ENCODE measurements at regions not wholly inside any gene's neighbourhood (a gene's known extent, or its start where the extent isn't known, plus 50 kb on each side); places are given as distances from the start of the nearest gene placed in this dataset.

- H3K36me3 ChIP-seq (ENCODE audit: control insufficient read depth in 2 of 4, insufficient read depth in 4 of 4, low read length in 3 of 4) = no peaks in the 10 kb centered on the region
- H3K9me3 ChIP-seq (ENCODE audit: insufficient read depth in 2 of 2, low read depth in 1 of 2, low read length in 1 of 2) = no peaks in the 10 kb centered on the region
- no peak overlapping the region for H2BK12ac ChIP-seq (ENCODE audit: low read depth, low read length)
- no peaks in the 10 kb centered on the region for H3K79me1 ChIP-seq (ENCODE audit: low read depth, low read length)
- TF ChIP-seq MAX (IDR thresholded peaks at IDR 0.05) = no peak
- no peak for TF ChIP-seq CHD2 (IDR thresholded peaks at IDR 0.05; ENCODE audit: low read length)
- TF ChIP-seq ZNF274 (IDR thresholded peaks at IDR 0.05; ENCODE audit: borderline replicate concordance, extremely low read depth, low read length) = no peak
- TF ChIP-seq ATF2 (IDR thresholded peaks at IDR 0.05; ENCODE audit: low read length) = no peak
- no peak overlapping the region for H4K8ac ChIP-seq (ENCODE audit: extremely low read depth, insufficient read depth, low read length)
- no peak overlapping the region for H4K5ac ChIP-seq (ENCODE audit: insufficient read length, low read depth, low read length)
- WGBS, 2 experiments (ENCODE audit: extremely low coverage in 1 of 2, insufficient coverage in 1 of 2, insufficient read length in 1 of 2, insufficient replicate concordance in 2 of 2, low coverage in 1 of 2, low lambda C conversion rate in 2 of 2, missing lambda C conversion rate in 1 of 2) = 88% methylated on average over 3 of the region's 3 CpGs; no CpG with 5 or more reads in 1 of the 2 experiments
- H3K4me1 ChIP-seq (replicated peaks in 1 of 4; ENCODE audit: control insufficient read depth in 3 of 4, insufficient read depth in 4 of 4, low read length in 3 of 4) = no peaks in the 10 kb centered on the region
- no peaks in the 10 kb centered on the region for H4K20me1 ChIP-seq (replicated peaks in 1 of 2; ENCODE audit: control insufficient read depth in 1 of 2, insufficient read depth in 2 of 2, low read length in 2 of 2)
- no peak overlapping the region for H2BK20ac ChIP-seq (ENCODE audit: low read length)
- H3K79me2 ChIP-seq (ENCODE audit: control insufficient read depth in 1 of 2, insufficient read depth in 2 of 2, low read length in 2 of 2) = no peaks in the 10 kb centered on the region
- no peak overlapping the region for H4K91ac ChIP-seq (replicated peaks; ENCODE audit: insufficient read length, low read length)
- H3K4me3 ChIP-seq (ENCODE audit: extremely low read depth in 1 of 4, insufficient read depth in 2 of 4, low read depth in 3 of 4, low read length in 4 of 4) = no peak overlapping the region
- no peak overlapping the region for H2AFZ ChIP-seq (ENCODE audit: low read length)
- no peak overlapping the region for H2BK120ac ChIP-seq (replicated peaks; ENCODE audit: low read depth, low read length)
- DNase-seq (ENCODE audit: low read depth in 1 of 2, low spot score in 2 of 2) (no peak), FAIRE-seq (no peak)
- H3K4me2 ChIP-seq (ENCODE audit: insufficient read depth in 1 of 2, low read depth in 2 of 2, low read length in 2 of 2) = no peak overlapping the region
- H3K23ac ChIP-seq (ENCODE audit: insufficient read length) = no peak overlapping the region
- H3K23me2 ChIP-seq (ENCODE audit: low read depth, low read length) = no peaks in the 10 kb centered on the region
- H3K27me3 ChIP-seq (replicated peaks in 1 of 4; ENCODE audit: control insufficient read depth in 3 of 4, extremely low read depth in 1 of 4, insufficient read depth in 3 of 4, low read length in 3 of 4) = no peaks in the 10 kb centered on the region
- H3K4ac ChIP-seq (replicated peaks; ENCODE audit: insufficient read length, low read depth, low read length) = no peak overlapping the region
- H2AK5ac ChIP-seq (ENCODE audit: low read depth, low read length) = no peak overlapping the region
- CTCF ChIA-PET (ENCODE audit: partially characterized antibody) = interaction anchor here (2.3 kb wide), 1 partner anchor 107 kb away, joined by 5 read pairs; no protein-coding TSS in a partner anchor
- no peak overlapping the region for H3K9ac ChIP-seq (replicated peaks in 1 of 4; ENCODE audit: extremely low read depth in 1 of 4, low read depth in 3 of 4, low read length in 3 of 4)
- no peak overlapping the region for H2BK5ac ChIP-seq (ENCODE audit: low read depth, low read length)
- no peak overlapping the region for H3K56ac ChIP-seq (replicated peaks; ENCODE audit: insufficient read length, low read depth, low read length)
- no peak overlapping the region for H3K18ac ChIP-seq (ENCODE audit: extremely low read depth, low read length)
- no peak overlapping the region for H2BK15ac ChIP-seq (ENCODE audit: low read length)
- no peak overlapping the region for H3K27ac ChIP-seq (ENCODE audit: low read depth, low read length)
- POLR2A ChIA-PET (ENCODE audit: partially characterized antibody) = no interaction called here
- H3K14ac ChIP-seq (ENCODE audit: insufficient read length) = no peak overlapping the region
These were observed 54.1 kb upstream of the NPSR1 start for GRCh38 chr7:34603711-34604444.

Measured in H1 (cell line).